ENCODE measurements at regions not wholly inside any gene's neighbourhood (a gene's known extent, or its start where the extent isn't known, plus 50 kb on each side); places are given as distances from the start of the nearest gene placed in this dataset.

DNA sequence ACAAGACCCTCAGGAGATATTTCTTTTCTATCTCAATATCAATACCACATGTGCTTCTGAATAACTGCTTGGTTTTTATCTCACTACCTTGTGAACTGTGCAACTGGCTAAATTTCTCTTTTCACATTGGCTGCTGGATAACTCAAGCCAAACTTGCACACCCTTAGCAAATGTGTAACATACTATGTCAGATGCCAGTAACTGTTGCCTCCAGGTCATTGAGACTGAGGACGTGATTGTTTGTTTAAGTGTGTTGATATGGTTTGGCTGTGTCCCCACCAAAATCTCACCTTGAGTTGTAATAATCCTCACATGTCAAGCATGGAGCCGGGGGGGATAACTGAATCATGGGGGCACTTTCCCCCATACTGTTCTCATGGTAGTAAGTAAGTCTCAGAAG lies 90.2 kb upstream of the LIN7C start:
- Histone ChIP-seq H2AFZ (no peak overlapping the region), H3K9me2 (ENCODE audit: insufficient read depth) (no peaks in the 10 kb centered on the region; the same call in 1 of the 2 replicates), H3K4me2 (no peak overlapping the region), H3F3A (ENCODE audit: insufficient read depth, low read depth) (no peaks in the 10 kb centered on the region), H3K27ac (no peak overlapping the region), H3K27me3 (ENCODE audit: insufficient read depth, low read depth) (no peaks in the 10 kb centered on the region), H3K4me3 (no peak overlapping the region), H3K79me2 (ENCODE audit: low read depth) (no peaks in the 10 kb centered on the region), H3K36me3 (ENCODE audit: low read depth) (no peaks in the 10 kb centered on the region), H3K4me1 (replicated peaks; ENCODE audit: insufficient read depth) (peaks cover 15% of the 10 kb centered on the region; the same call in 1 of the 2 replicates), H4K20me1 (ENCODE audit: insufficient read depth) (no peaks in the 10 kb centered on the region), H3K9me3 (ENCODE audit: insufficient read depth, low read depth) (no peaks in the 10 kb centered on the region; the same call in 1 of the 2 replicates)
- ChIA-PET CTCF (no interaction called here), POLR2A (ENCODE audit: unreplicated experiment) (no interaction called here)
- no TSS peak for BruUV-seq (replicated peaks)
- no peak for DNase-seq
- intact Hi-C loops (cut with micrococcal nuclease; ENCODE audit: unreplicated experiment) = no loop called here
- no peak for TF ChIP-seq EZH2 (IDR thresholded peaks at IDR 0.05; ENCODE audit: low read depth)
- TF ChIP-seq, protein P1, sequence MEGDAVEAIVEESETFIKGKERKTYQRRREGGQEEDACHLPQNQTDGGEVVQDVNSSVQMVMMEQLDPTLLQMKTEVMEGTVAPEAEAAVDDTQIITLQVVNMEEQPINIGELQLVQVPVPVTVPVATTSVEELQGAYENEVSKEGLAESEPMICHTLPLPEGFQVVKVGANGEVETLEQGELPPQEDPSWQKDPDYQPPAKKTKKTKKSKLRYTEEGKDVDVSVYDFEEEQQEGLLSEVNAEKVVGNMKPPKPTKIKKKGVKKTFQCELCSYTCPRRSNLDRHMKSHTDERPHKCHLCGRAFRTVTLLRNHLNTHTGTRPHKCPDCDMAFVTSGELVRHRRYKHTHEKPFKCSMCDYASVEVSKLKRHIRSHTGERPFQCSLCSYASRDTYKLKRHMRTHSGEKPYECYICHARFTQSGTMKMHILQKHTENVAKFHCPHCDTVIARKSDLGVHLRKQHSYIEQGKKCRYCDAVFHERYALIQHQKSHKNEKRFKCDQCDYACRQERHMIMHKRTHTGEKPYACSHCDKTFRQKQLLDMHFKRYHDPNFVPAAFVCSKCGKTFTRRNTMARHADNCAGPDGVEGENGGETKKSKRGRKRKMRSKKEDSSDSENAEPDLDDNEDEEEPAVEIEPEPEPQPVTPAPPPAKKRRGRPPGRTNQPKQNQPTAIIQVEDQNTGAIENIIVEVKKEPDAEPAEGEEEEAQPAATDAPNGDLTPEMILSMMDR (conservative IDR thresholded peaks at IDR 0.05) = no peak

DNA sequence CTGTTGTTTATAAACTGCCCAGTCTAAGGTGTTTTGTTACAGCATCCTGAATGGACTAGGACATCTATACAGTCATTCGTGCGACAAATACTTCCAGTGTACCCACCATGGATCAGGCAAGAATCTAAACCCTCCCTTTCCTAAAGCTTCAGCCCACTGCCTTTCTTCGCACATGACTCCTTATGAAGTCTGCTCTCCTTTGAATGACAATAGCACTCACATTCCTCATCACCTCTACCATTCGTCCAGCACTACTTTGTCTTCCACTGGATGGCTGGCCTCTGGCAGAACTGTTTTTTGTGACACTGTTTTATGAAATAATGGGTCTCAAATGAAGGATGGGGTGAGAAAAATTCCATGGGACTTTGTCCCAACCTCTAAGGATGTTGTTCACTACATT lies 89.8 kb upstream of the LIN7C start:
- DNase-seq = no peak
- H3K27me3 ChIP-seq (ENCODE audit: insufficient read depth, low read depth) = no peaks in the 10 kb centered on the region
- H3K79me2 ChIP-seq (ENCODE audit: low read depth) = no peaks in the 10 kb centered on the region
- POLR2A ChIA-PET (ENCODE audit: unreplicated experiment) = no interaction called here
- H3K9me2 ChIP-seq (ENCODE audit: insufficient read depth) = no peaks in the 10 kb centered on the region; the same call in 1 of the 2 replicates
- no peak overlapping the region for H2AFZ ChIP-seq
- intact Hi-C loops (cut with micrococcal nuclease; ENCODE audit: unreplicated experiment) = no loop called here
- peaks cover 11% of the 10 kb centered on the region; the same call in 1 of the 2 replicates for H3K4me1 ChIP-seq (replicated peaks; ENCODE audit: insufficient read depth)
- CTCF ChIA-PET = no interaction called here
- no peak for TF ChIP-seq EZH2 (IDR thresholded peaks at IDR 0.05; ENCODE audit: low read depth)
- no peaks in the 10 kb centered on the region for H3F3A ChIP-seq (ENCODE audit: insufficient read depth, low read depth)
- H4K20me1 ChIP-seq (ENCODE audit: insufficient read depth) = no peaks in the 10 kb centered on the region
- BruUV-seq (replicated peaks) = no TSS peak
- no peaks in the 10 kb centered on the region for H3K36me3 ChIP-seq (ENCODE audit: low read depth)
- H3K4me3 ChIP-seq = no peak overlapping the region
- no peaks in the 10 kb centered on the region; the same call in 1 of the 2 replicates for H3K9me3 ChIP-seq (ENCODE audit: insufficient read depth, low read depth)
- no peak overlapping the region for H3K4me2 ChIP-seq
- H3K27ac ChIP-seq = no peak overlapping the region

DNA sequence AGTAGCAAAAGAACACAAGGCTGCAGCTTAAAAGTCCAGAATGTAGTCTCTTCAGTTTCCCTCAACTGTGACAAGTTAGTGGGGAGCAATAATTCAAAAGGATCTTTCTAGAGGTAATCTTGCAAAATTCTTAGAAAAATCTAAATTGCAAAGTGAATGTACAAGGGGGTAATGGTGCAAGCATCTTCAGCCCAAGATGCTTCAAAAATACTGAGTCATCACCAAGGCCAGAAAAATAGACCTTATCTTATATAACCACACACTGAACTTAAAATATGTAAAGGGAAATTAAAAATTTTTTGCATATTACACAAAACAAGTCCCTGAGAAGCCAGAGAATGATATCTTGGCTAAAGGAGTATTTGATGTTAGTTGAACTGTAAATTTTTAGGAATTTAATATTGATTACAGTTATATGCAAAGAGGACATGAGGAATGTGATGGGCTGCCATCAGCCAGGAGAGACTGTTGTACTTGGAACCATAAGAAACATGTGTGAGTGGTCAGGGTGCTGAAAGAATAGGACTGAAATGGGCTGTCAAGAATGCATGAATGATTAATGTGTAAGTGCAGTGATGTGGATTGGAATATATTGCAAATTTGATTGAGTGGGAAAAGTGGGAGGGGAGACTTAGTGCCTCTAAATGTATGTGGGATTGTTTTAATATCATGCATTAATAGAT lies 85.7 kb upstream of the LIN7C start:
- no peak for DNase-seq

DNA sequence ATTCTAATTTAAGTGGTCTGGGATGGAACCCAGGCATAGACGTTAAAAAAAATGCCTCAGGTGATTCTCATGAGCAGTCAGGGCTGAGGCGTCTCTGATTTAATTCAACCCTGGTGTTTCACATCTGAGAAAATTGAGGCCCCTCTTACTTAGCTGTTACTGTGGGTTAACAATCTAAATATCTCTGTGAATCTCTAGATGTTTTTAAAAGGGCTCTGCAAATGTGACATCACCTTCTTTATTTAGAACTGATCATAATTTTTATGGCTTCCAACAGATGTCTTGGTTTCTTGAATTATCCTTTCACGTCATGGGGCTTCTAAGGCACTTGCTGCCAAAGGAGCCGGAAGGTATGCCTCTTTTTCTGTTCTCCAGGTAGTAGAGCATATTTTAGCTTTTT lies 76.1 kb upstream of the LIN7C start:
- Histone ChIP-seq H3K27ac (no peak overlapping the region), H3K27me3 (ENCODE audit: insufficient read depth, low read depth) (peaks cover 5% of the 10 kb centered on the region; the same call in 1 of the 2 replicates), H2AFZ (no peak overlapping the region), H4K20me1 (ENCODE audit: insufficient read depth) (no peaks in the 10 kb centered on the region), H3K4me3 (no peak overlapping the region), H3K9me2 (ENCODE audit: insufficient read depth) (no peaks in the 10 kb centered on the region), H3K4me2 (no peak overlapping the region), H3K79me2 (ENCODE audit: low read depth) (no peaks in the 10 kb centered on the region), H3K36me3 (ENCODE audit: low read depth) (no peaks in the 10 kb centered on the region), H3K9me3 (ENCODE audit: insufficient read depth, low read depth) (no peaks in the 10 kb centered on the region; the same call in 1 of the 2 replicates), H3K4me1 (replicated peaks; ENCODE audit: insufficient read depth) (no peaks in the 10 kb centered on the region), H3F3A (ENCODE audit: insufficient read depth, low read depth) (no peaks in the 10 kb centered on the region)
- DNase-seq = no peak
- CTCF ChIA-PET = no interaction called here
- no TSS peak for BruUV-seq (replicated peaks)
- TF ChIP-seq, protein P1 (conservative IDR thresholded peaks at IDR 0.05) = no peak
- no peak for TF ChIP-seq EZH2 (IDR thresholded peaks at IDR 0.05; ENCODE audit: low read depth)
- intact Hi-C loops (cut with micrococcal nuclease; ENCODE audit: unreplicated experiment) = no loop called here
- POLR2A ChIA-PET (ENCODE audit: unreplicated experiment) = no interaction called here

More for the DNA sequence above, 85.7 kb upstream of the LIN7C start:
- H3K9me3 ChIP-seq (ENCODE audit: insufficient read depth, low read depth) = no peaks in the 10 kb centered on the region; the same call in 1 of the 2 replicates
- H3K9me2 ChIP-seq (ENCODE audit: insufficient read depth) = no peaks in the 10 kb centered on the region
- H4K20me1 ChIP-seq (ENCODE audit: insufficient read depth) = no peaks in the 10 kb centered on the region
- H3K4me2 ChIP-seq = no peak overlapping the region
- no peaks in the 10 kb centered on the region for H3F3A ChIP-seq (ENCODE audit: insufficient read depth, low read depth)
- no peaks in the 10 kb centered on the region for H3K27me3 ChIP-seq (ENCODE audit: insufficient read depth, low read depth)
- H3K36me3 ChIP-seq (ENCODE audit: low read depth) = no peaks in the 10 kb centered on the region
- intact Hi-C loops (cut with micrococcal nuclease; ENCODE audit: unreplicated experiment) = no loop called here
- H3K4me1 ChIP-seq (replicated peaks; ENCODE audit: insufficient read depth) = no peaks in the 10 kb centered on the region
- TF ChIP-seq EZH2 (IDR thresholded peaks at IDR 0.05; ENCODE audit: low read depth) = no peak
- no peak overlapping the region for H3K4me3 ChIP-seq
- POLR2A ChIA-PET (ENCODE audit: unreplicated experiment) = no interaction called here
- no peaks in the 10 kb centered on the region for H3K79me2 ChIP-seq (ENCODE audit: low read depth)
- CTCF ChIA-PET = no interaction called here
- no TSS peak for BruUV-seq (replicated peaks)
- no peak overlapping the region for H3K27ac ChIP-seq
- H2AFZ ChIP-seq = no peak overlapping the region
